OCI-LY7 (cell line): ENCODE measurements at regions not wholly inside any gene's neighbourhood (a gene's known extent, or its start where the extent isn't known, plus 50 kb on each side); places are given as distances from the start of the nearest gene placed in this dataset.

Experiments used
- BruUV-seq: library from RNA; stranded (reverse); fragments of 400-500 nt; replicated peaks from 2 replicates; lab custom pipeline; 2021; lab: Mats Ljungman, UMichigan
- CTCF ChIA-PET: fragments of 300-600 bp; sonication (Branson Sonifier 250); formaldehyde crosslinking; loops from one replicate; lab custom pipeline; 2022; ENCODE audit warnings: antibody characterized with exemption; ENCODE audit not compliant: unreplicated experiment; lab: Charles Lee
- POLR2A ChIA-PET: fragments of 300-600 bp; sonication (Branson Sonifier 250); formaldehyde crosslinking; loops from one replicate; lab custom pipeline; 2022; ENCODE audit warnings: antibody characterized with exemption; lab: Charles Lee
- DNase-seq: peaks from one replicate; pipeline ENCODE4 v3.0.0-alpha.2; 2015; ENCODE audit warnings: low spot score
- H2AFZ ChIP-seq: fragments of 200-600 bp; sonication (generic), shearing (Covaris generic); 2 replicates; pipeline ENCODE4 v1.6.1; 2014; ENCODE audit warnings: mild to moderate bottlenecking, antibody characterized with exemption, low read length, moderate library complexity
- H3K27ac ChIP-seq: fragments of 200-600 bp; sonication (generic); 2 replicates; pipeline ENCODE4 v1.5.1; 2014; ENCODE audit warnings: mixed run types, low read depth, mild to moderate bottlenecking, moderate library complexity, low read length, inconsistent platforms; ENCODE audit not compliant: poor library complexity, severe bottlenecking
- H3K36me3 ChIP-seq: fragments of 200-600 bp; sonication (generic); 2 replicates; pipeline ENCODE4 v1.6.1; 2014; ENCODE audit warnings: mild to moderate bottlenecking, antibody characterized with exemption, low read length, moderate library complexity, mixed read lengths; ENCODE audit not compliant: insufficient read depth
- H3K4me1 ChIP-seq: fragments of 200-600 bp; sonication (generic); 2 replicates; pipeline ENCODE4 v1.5.1; 2014; ENCODE audit warnings: mild to moderate bottlenecking, low read length; ENCODE audit not compliant: insufficient read depth, poor library complexity, severe bottlenecking
- H3K4me2 ChIP-seq: fragments of 200-600 bp; sonication (generic); 2 replicates; pipeline ENCODE4 v1.6.1; 2014; ENCODE audit warnings: mild to moderate bottlenecking, low read length
- H3K4me3 ChIP-seq: fragments of 200-600 bp; sonication (generic); 2 replicates; pipeline ENCODE4 v1.5.1; 2014; ENCODE audit warnings: mild to moderate bottlenecking, low read depth, low read length; ENCODE audit not compliant: poor library complexity, severe bottlenecking
- H3K79me2 ChIP-seq: fragments of 200-600 bp; sonication (generic); 2 replicates; pipeline ENCODE4 v1.6.1; 2016; ENCODE audit warnings: low read depth, mild to moderate bottlenecking, low read length, moderate library complexity, mixed read lengths; ENCODE audit not compliant: insufficient read depth
- H3K9me2 ChIP-seq: fragments of 200-600 bp; sonication (generic); 2 replicates; pipeline ENCODE4 v1.6.1; 2016; ENCODE audit warnings: mild to moderate bottlenecking, low read length, mixed read lengths; ENCODE audit not compliant: insufficient read depth
- H3K9me3 ChIP-seq: fragments of 200-600 bp; sonication (generic); 2 replicates; pipeline ENCODE4 v1.6.1; 2014; ENCODE audit warnings: mild to moderate bottlenecking, mixed run types, low read length, mixed read lengths
- H4K20me1 ChIP-seq: fragments of 200-600 bp; sonication (generic); 2 replicates; pipeline ENCODE4 v1.6.1; 2014; ENCODE audit warnings: mild to moderate bottlenecking, antibody characterized with exemption, low read length, moderate library complexity, mixed read lengths; ENCODE audit not compliant: insufficient read depth
- EZH2phosphoT487 ChIP-seq: fragments of 200-600 bp; sonication (generic); IDR thresholded peaks from 2 replicates; pipeline ENCODE4 v1.6.1; 2018; ENCODE audit warnings: low read depth, borderline replicate concordance, mild to moderate bottlenecking, mixed run types, antibody characterized with exemption, low read length, moderate library complexity, mixed read lengths
- intact Hi-C: fragments of 100-400 bp; cut with micrococcal nuclease; formaldehyde crosslinking; loops from one replicate; pipeline ENCODE4 v1.10.0; 2022; ENCODE audit not compliant: unreplicated experiment
- TF ChIP-seq, protein P1 (sequence below): fragments of 200-600 bp; sonication (generic); conservative IDR thresholded peaks from 2 replicates; pipeline ENCODE4 v1.5.1; 2014; ENCODE audit warnings: mild to moderate bottlenecking, antibody characterized with exemption, low read length, moderate library complexity, mixed read lengths

- intact Hi-C loops, result no loop called here
- CTCF ChIA-PET, result no interaction called here
Observed at GRCh38 chr1:4053160-4053748, 153.2 kb upstream of the C1orf174 start.

GRCh38 chr1:4053774-4054173 is 153.7 kb upstream of the C1orf174 start:
- H3K4me1 ChIP-seq, result peaks cover 25% of the 10 kb centered on the region
- no peak overlapping the region for H3K4me2 ChIP-seq
- no peaks in the 10 kb centered on the region for H3K9me2 ChIP-seq
- no peaks in the 10 kb centered on the region for H3K36me3 ChIP-seq
- H3K9me3 ChIP-seq, result no peaks in the 10 kb centered on the region
- TF ChIP-seq EZH2phosphoT487, result no peak
- TF ChIP-seq, protein P1, sequence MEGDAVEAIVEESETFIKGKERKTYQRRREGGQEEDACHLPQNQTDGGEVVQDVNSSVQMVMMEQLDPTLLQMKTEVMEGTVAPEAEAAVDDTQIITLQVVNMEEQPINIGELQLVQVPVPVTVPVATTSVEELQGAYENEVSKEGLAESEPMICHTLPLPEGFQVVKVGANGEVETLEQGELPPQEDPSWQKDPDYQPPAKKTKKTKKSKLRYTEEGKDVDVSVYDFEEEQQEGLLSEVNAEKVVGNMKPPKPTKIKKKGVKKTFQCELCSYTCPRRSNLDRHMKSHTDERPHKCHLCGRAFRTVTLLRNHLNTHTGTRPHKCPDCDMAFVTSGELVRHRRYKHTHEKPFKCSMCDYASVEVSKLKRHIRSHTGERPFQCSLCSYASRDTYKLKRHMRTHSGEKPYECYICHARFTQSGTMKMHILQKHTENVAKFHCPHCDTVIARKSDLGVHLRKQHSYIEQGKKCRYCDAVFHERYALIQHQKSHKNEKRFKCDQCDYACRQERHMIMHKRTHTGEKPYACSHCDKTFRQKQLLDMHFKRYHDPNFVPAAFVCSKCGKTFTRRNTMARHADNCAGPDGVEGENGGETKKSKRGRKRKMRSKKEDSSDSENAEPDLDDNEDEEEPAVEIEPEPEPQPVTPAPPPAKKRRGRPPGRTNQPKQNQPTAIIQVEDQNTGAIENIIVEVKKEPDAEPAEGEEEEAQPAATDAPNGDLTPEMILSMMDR, result no peak
- ChIA-PET POLR2A (interaction anchor here (0.6 to 1.4 kb wide), 2 partner anchors 17 to 160 kb away, joined by 3 to 5 read pairs; no protein-coding TSS in a partner anchor), CTCF (no interaction called here)
- H2AFZ ChIP-seq, result no peak overlapping the region
- no peaks in the 10 kb centered on the region for H3K79me2 ChIP-seq
- no peaks in the 10 kb centered on the region for H4K20me1 ChIP-seq
- BruUV-seq, result no TSS peak
- H3K27ac ChIP-seq, result no peak overlapping the region
- intact Hi-C loops, result no loop called here
- no peak overlapping the region for H3K4me3 ChIP-seq
- DNase-seq, result no peak

More at GRCh38 chr1:4053160-4053748, 153.2 kb upstream of the C1orf174 start:
- TF ChIP-seq EZH2phosphoT487, result no peak
- TF ChIP-seq, protein P1, result no peak
- no peak overlapping the region for H3K4me3 ChIP-seq
- H2AFZ ChIP-seq, result no peak overlapping the region; the same call in 1 of the 2 replicates
- H3K4me2 ChIP-seq, result no peak overlapping the region
- H3K36me3 ChIP-seq, result no peaks in the 10 kb centered on the region
- no peak for DNase-seq
- BruUV-seq, result no TSS peak
- POLR2A ChIA-PET, result interaction anchor here (0.6 to 1.4 kb wide), 2 partner anchors 16 to 161 kb away, joined by 3 to 5 read pairs; no protein-coding TSS in a partner anchor
- H3K9me2 ChIP-seq, result no peaks in the 10 kb centered on the region
- H3K27ac ChIP-seq, result no peak overlapping the region
- H4K20me1 ChIP-seq, result no peaks in the 10 kb centered on the region
- no peaks in the 10 kb centered on the region for H3K79me2 ChIP-seq
- no peaks in the 10 kb centered on the region for H3K9me3 ChIP-seq
- peaks cover 25% of the 10 kb centered on the region for H3K4me1 ChIP-seq

GRCh38 chr1:4055294-4055967 is 155.4 kb upstream of the C1orf174 start:
- no peak overlapping the region for H3K4me3 ChIP-seq
- no peaks in the 10 kb centered on the region for H3K36me3 ChIP-seq
- H3K4me2 ChIP-seq, result no peak overlapping the region
- H3K9me3 ChIP-seq, result no peaks in the 10 kb centered on the region
- no TSS peak for BruUV-seq
- H3K4me1 ChIP-seq, result peaks cover 19% of the 10 kb centered on the region
- intact Hi-C loops, result no loop called here
- ChIA-PET POLR2A (interaction anchor here (0.5 kb wide), 1 partner anchor 14 kb away, joined by 5 read pairs; no protein-coding TSS in a partner anchor), CTCF (no interaction called here)
- H4K20me1 ChIP-seq, result no peaks in the 10 kb centered on the region
- no peaks in the 10 kb centered on the region for H3K79me2 ChIP-seq
- no peak overlapping the region for H2AFZ ChIP-seq
- no peak for DNase-seq
- no peak for TF ChIP-seq EZH2phosphoT487
- TF ChIP-seq, protein P1, result no peak
- no peaks in the 10 kb centered on the region for H3K9me2 ChIP-seq
- H3K27ac ChIP-seq, result no peak overlapping the region
